H9 (cell line): ENCODE measurements at regions not wholly inside any gene's neighbourhood (a gene's known extent, or its start where the extent isn't known, plus 50 kb on each side); places are given as distances from the start of the nearest gene placed in this dataset.

ENCODE experiments used
- DNase-seq: peaks from one replicate; pipeline ENCODE4 v3.0.0-alpha.2; 2017
- H2AFZ ChIP-seq: one replicate; pipeline ENCODE4 v1.6.1; 2013; ENCODE audit warnings: mild to moderate bottlenecking, low read length, control low read depth, moderate library complexity
- H2AK5ac ChIP-seq: 2 replicates; pipeline ENCODE4 v1.6.1; 2013; ENCODE audit warnings: low read length, control low read depth, mixed read lengths; ENCODE audit not compliant: insufficient read length
- H2BK120ac ChIP-seq: one replicate; pipeline ENCODE4 v1.6.1; 2013; ENCODE audit warnings: low read depth, mild to moderate bottlenecking, low read length, control low read depth, inconsistent platforms; ENCODE audit not compliant: poor library complexity, severe bottlenecking
- H2BK12ac ChIP-seq: 2 replicates; pipeline ENCODE4 v1.6.1; 2013; ENCODE audit warnings: low read length, control low read depth, mixed read lengths, low read depth; ENCODE audit not compliant: insufficient read length
- H2BK15ac ChIP-seq: 2 replicates; pipeline ENCODE4 v1.6.1; 2013; ENCODE audit warnings: low read depth, low read length, control low read depth
- H2BK20ac ChIP-seq: one replicate; pipeline ENCODE4 v1.6.1; 2013; ENCODE audit warnings: low read depth, mild to moderate bottlenecking, low read length, control low read depth, inconsistent platforms; ENCODE audit not compliant: poor library complexity, severe bottlenecking
- H2BK5ac ChIP-seq: 2 replicates; pipeline ENCODE4 v1.6.1; 2013; ENCODE audit warnings: low read length, control low read depth, mixed read lengths; ENCODE audit not compliant: insufficient read length
- H3K14ac ChIP-seq: 2 replicates; pipeline ENCODE4 v1.6.1; 2013; ENCODE audit warnings: low read length, control low read depth; ENCODE audit not compliant: insufficient read depth
- H3K18ac ChIP-seq: 2 replicates; pipeline ENCODE4 v1.6.1; 2013; ENCODE audit warnings: low read depth, mild to moderate bottlenecking, mixed read lengths, low read length, control low read depth; ENCODE audit not compliant: insufficient read length
- H3K23ac ChIP-seq: 2 replicates; pipeline ENCODE4 v1.6.1; 2013; ENCODE audit warnings: low read length, control low read depth, mixed read lengths, low read depth; ENCODE audit not compliant: insufficient read length
- H3K23me2 ChIP-seq: 2 replicates; pipeline ENCODE4 v1.6.1; 2013; ENCODE audit warnings: low read depth, mild to moderate bottlenecking, mixed read lengths, low read length, control low read depth; ENCODE audit not compliant: insufficient read length, poor library complexity, severe bottlenecking
- H3K27ac ChIP-seq: 2 replicates; pipeline ENCODE4 v1.5.1; 2013; ENCODE audit warnings: low read length, control low read depth, mixed read lengths, low read depth; ENCODE audit not compliant: insufficient read length
- H3K27me3 ChIP-seq: 2 replicates; pipeline ENCODE4 v1.6.1; 2013; ENCODE audit warnings: low read length, control low read depth, inconsistent platforms; ENCODE audit not compliant: insufficient read depth
- H3K4ac ChIP-seq: 2 replicates; pipeline ENCODE4 v1.6.1; 2013; ENCODE audit warnings: low read depth, mild to moderate bottlenecking, control low read depth, inconsistent platforms, low read length, moderate library complexity
- H3K4me1 ChIP-seq: 2 replicates; pipeline ENCODE4 v1.6.1; 2013; ENCODE audit warnings: low read length, control low read depth, inconsistent platforms; ENCODE audit not compliant: insufficient read depth
- H3K4me2 ChIP-seq: 2 replicates; pipeline ENCODE4 v1.6.1; 2013; ENCODE audit warnings: low read length, control low read depth, mixed read lengths; ENCODE audit not compliant: insufficient read length, insufficient read depth
- H3K56ac ChIP-seq: 2 replicates; pipeline ENCODE4 v1.6.1; 2013; ENCODE audit warnings: low read depth, mild to moderate bottlenecking, mixed read lengths, low read length, control low read depth; ENCODE audit not compliant: insufficient read length
- H3K79me1 ChIP-seq: 2 replicates; pipeline ENCODE4 v1.6.1; 2013; ENCODE audit warnings: low read depth, mild to moderate bottlenecking, moderate library complexity, low read length, control low read depth, inconsistent platforms; ENCODE audit not compliant: insufficient read depth, poor library complexity, severe bottlenecking
- H3K79me2 ChIP-seq: 2 replicates; pipeline ENCODE4 v1.6.1; 2013; ENCODE audit warnings: low read length, control low read depth, inconsistent platforms; ENCODE audit not compliant: insufficient read depth
- H3K9ac ChIP-seq: 2 replicates; pipeline ENCODE4 v1.6.1; 2013; ENCODE audit warnings: low read length, control low read depth, mixed read lengths; ENCODE audit not compliant: insufficient read length; ENCODE audit errors: extremely low read depth
- H3K9me3 ChIP-seq: one replicate; pipeline ENCODE4 v1.6.1; 2013; ENCODE audit warnings: low read depth, low read length, inconsistent platforms; ENCODE audit not compliant: control insufficient read depth
- H3T11ph ChIP-seq: one replicate; pipeline ENCODE4 v1.6.1; 2013; ENCODE audit warnings: mild to moderate bottlenecking, low read length, control low read depth, inconsistent platforms
- H4K20me1 ChIP-seq: one replicate; pipeline ENCODE4 v1.6.1; 2013; ENCODE audit not compliant: control insufficient read depth, insufficient read length, insufficient read depth
- H4K5ac ChIP-seq: 2 replicates; pipeline ENCODE4 v1.6.1; 2013; ENCODE audit warnings: low read depth, mild to moderate bottlenecking, mixed read lengths, low read length, control low read depth; ENCODE audit not compliant: insufficient read length
- H4K8ac ChIP-seq: replicated peaks from 2 replicates; pipeline ENCODE4 v1.6.1; 2013; ENCODE audit warnings: low read length, control low read depth, mixed read lengths, low read depth; ENCODE audit not compliant: insufficient read length
- H4K91ac ChIP-seq: 2 replicates; pipeline ENCODE4 v1.6.1; 2013; ENCODE audit warnings: low read depth, mild to moderate bottlenecking, moderate library complexity, mixed read lengths, low read length, control low read depth; ENCODE audit not compliant: insufficient read length
- H3K27ac Mint-ChIP-seq, 3 experiments: 2 replicates in 2 of 3; 3 replicates in 1 of 3; pipeline ENCODE4 v1.8.0; 2020 to 2021; ENCODE audit warnings: mixed read lengths in 3 of 3, mild to moderate bottlenecking in 1 of 3, moderate library complexity in 1 of 3
- H3K27me3 Mint-ChIP-seq: 2 replicates; pipeline ENCODE4 v1.8.0; 2021; ENCODE audit warnings: low read depth, mild to moderate bottlenecking, moderate library complexity, mixed read lengths
- H3K36me3 Mint-ChIP-seq, 3 experiments: 2 replicates in 2 of 3; 3 replicates in 1 of 3; pipeline ENCODE4 v1.8.0; 2020 to 2021; ENCODE audit warnings: low read depth in 3 of 3, mixed read lengths in 3 of 3; ENCODE audit not compliant: insufficient read depth in 1 of 3
- H3K4me1 Mint-ChIP-seq, 2 experiments: 2 replicates each; pipeline ENCODE4 v1.8.0; 2020; ENCODE audit warnings: mixed read lengths in 2 of 2
- H3K4me3 Mint-ChIP-seq, 2 experiments: 2 replicates in 1 of 2; 3 replicates in 1 of 2; pipeline ENCODE4 v1.8.0; 2020 to 2021; ENCODE audit warnings: mild to moderate bottlenecking in 2 of 2, mixed read lengths in 2 of 2, moderate library complexity in 1 of 2
- H3K9me3 Mint-ChIP-seq, 2 experiments: 2 replicates in 1 of 2; 3 replicates in 1 of 2; pipeline ENCODE4 v1.8.0; 2020; ENCODE audit warnings: mild to moderate bottlenecking in 2 of 2, mixed read lengths in 2 of 2, moderate library complexity in 1 of 2
- CTCF ChIP-seq: fragments of 200-600 bp; sonication (generic); conservative IDR thresholded peaks from 3 replicates; pipeline ENCODE4 v1.8.0; 2021; ENCODE audit warnings: antibody characterized with exemption, mild to moderate bottlenecking
- WGBS: extraction: QIAGEN DNeasy Blood & Tissue Kit; methylation state at CpG from one replicate; pipeline ENCODE4 v1.1.7; 2013; ENCODE audit warnings: missing lambda C conversion rate, low lambda C conversion rate, mixed read lengths; ENCODE audit not compliant: insufficient read length; ENCODE audit errors: extremely low coverage; 5-methylcytosine and 5-hydroxymethylcytosine counted together

GRCh38 chr9:81776390-81776789, 87.0 kb upstream of the TLE1 start:
- no peak overlapping the region for H3K23ac ChIP-seq
- H2BK20ac ChIP-seq = no peak overlapping the region
- H3K56ac ChIP-seq = no peak overlapping the region
- Mint-ChIP-seq H3K9me3 (no peaks in the 10 kb centered on the region; a peak in 1 of 5 replicates), H3K27me3 (no peaks in the 10 kb centered on the region; the same call in 1 of the 2 replicates), H3K27ac (no peak overlapping the region), H3K4me3 (no peak overlapping the region), H3K4me1 (no peaks in the 10 kb centered on the region), H3K36me3 (no peaks in the 10 kb centered on the region)
- no peak overlapping the region for H3K9ac ChIP-seq
- H2AFZ ChIP-seq = no peak overlapping the region
- no peak overlapping the region for H3K27ac ChIP-seq
- no peak overlapping the region for H2BK5ac ChIP-seq
- H3K14ac ChIP-seq = no peak overlapping the region
- H4K5ac ChIP-seq = no peak overlapping the region
- H4K20me1 ChIP-seq = no peaks in the 10 kb centered on the region
- H2AK5ac ChIP-seq = no peak overlapping the region
- no peak overlapping the region for H2BK15ac ChIP-seq
- H3K23me2 ChIP-seq = no peaks in the 10 kb centered on the region
- H3K79me1 ChIP-seq = no peaks in the 10 kb centered on the region
- H3K27me3 ChIP-seq = no peaks in the 10 kb centered on the region
- no peak overlapping the region for H3K18ac ChIP-seq
- H4K91ac ChIP-seq = no peak overlapping the region
- no peak for DNase-seq
- no CpG with 5 or more reads among the region's 1 CpG for WGBS
- TF ChIP-seq CTCF = no peak
- no peak overlapping the region for H3K4me2 ChIP-seq
- no peak overlapping the region for H2BK120ac ChIP-seq
- no peaks in the 10 kb centered on the region for H3K79me2 ChIP-seq
- no peaks in the 10 kb centered on the region for H3K9me3 ChIP-seq
- H2BK12ac ChIP-seq = no peak overlapping the region
- H3K4ac ChIP-seq = no peak overlapping the region
- no peak overlapping the region for H3T11ph ChIP-seq
- H3K4me1 ChIP-seq = no peaks in the 10 kb centered on the region
- no peak overlapping the region for H4K8ac ChIP-seq
